Ovary (tissue), 7 donors: ENCODE measurements at regions not wholly inside any gene's neighbourhood (a gene's known extent, or its start where the extent isn't known, plus 50 kb on each side); places are given as distances from the start of the nearest gene placed in this dataset.
"Not testable (repeated sequence)": the region's sequence is repeated elsewhere in the genome, so short reads cannot be mapped to it uniquely, and the experiment has no call there.

ENCODE experiments used
- DNase-seq, 5 donors: peaks; one replicate each; pipeline ENCODE4 v3.0.0-alpha.2; 2019 to 2020
- H3K27ac ChIP-seq, 2 donors: fragments of 200-600 bp; one replicate each; pipeline versions ENCODE4 v1.5.1 to v1.8.0; 2019 to 2022
- H3K27me3 ChIP-seq: fragments of 200-600 bp; one replicate; pipeline ENCODE4 v1.8.0; 2022
- H3K36me3 ChIP-seq: fragments of 200-600 bp; sonication (generic); one replicate; pipeline ENCODE4 v1.5.1; 2019
- H3K4me1 ChIP-seq: one replicate; pipeline ENCODE4 v1.8.1; 2013; ENCODE audit warnings: mild to moderate bottlenecking, moderate library complexity; ENCODE audit not compliant: insufficient read depth
- H3K4me3 ChIP-seq: fragments of 200-600 bp; sonication (generic); one replicate; pipeline ENCODE4 v1.5.1; 2017
- H3K9me3 ChIP-seq, 2 donors: fragments of 200-600 bp in 1 of 2; sonication (generic) in 1 of 2; one replicate each; pipeline versions ENCODE4 v1.5.1 to v1.8.1; 2013 to 2019; ENCODE audit warnings: mild to moderate bottlenecking in 1 of 2, moderate library complexity in 1 of 2
- CTCF ChIP-seq, 3 donors: fragments of 450-650 bp in 2 of 3; fragments of 200-600 bp in 1 of 3; IDR thresholded peaks; one replicate each; pipeline versions ENCODE4 v1.5.1 to v1.8.0; 2016 to 2022; ENCODE audit warnings: antibody characterized with exemption in 3 of 3, mild to moderate bottlenecking in 1 of 3
- EP300 ChIP-seq: sonication (generic); formaldehyde crosslinking; IDR thresholded peaks from one replicate; pipeline ENCODE4 v1.6.1; 2017; ENCODE audit warnings: antibody characterized with exemption
- POLR2A ChIP-seq: fragments of 450-650 bp; IDR thresholded peaks from one replicate; pipeline ENCODE4 v1.6.1; 2017; ENCODE audit warnings: antibody characterized with exemption, mild to moderate bottlenecking, moderate library complexity
- WGBS, 3 donors: extraction: QIAGEN DNeasy Blood & Tissue Kit in 1 of 3; methylation state at CpG; one replicate each; pipeline versions ENCODE4 v1.1.5 to v1.1.7; 2013 to 2017; 5-methylcytosine and 5-hydroxymethylcytosine counted together
- intact Hi-C, 4 donors: fragments of 100-400 bp; cut with DNase I; formaldehyde crosslinking; loops; one replicate each; pipeline versions ENCODE4 v1.11.0 to v1.15.1; 2022 to 2023
- donor health status: DM: no; HTN: no; CAD: no; lungs with moderate emphysema.
- donor health status: DM: no; HTN: no; CAD: no.
- donor health status: Bipolar disorder and iron deficiency.
- donor health status: DM: no; HTN: no; CAD: no.
- donor health status: DM: yes; HTN: yes; CAD: no.

GRCh38 chr2:78832481-78832880 is 193.0 kb upstream of the REG3G start:
- Histone ChIP-seq H3K27me3 (no peaks in the 10 kb centered on the region), H3K27ac (no peak overlapping the region), H3K9me3 (no peaks in the 10 kb centered on the region), H3K36me3 (no peaks in the 10 kb centered on the region), H3K4me1 (no peaks in the 10 kb centered on the region), H3K4me3 (no peak overlapping the region)
- intact Hi-C loops = no loop called here
- DNase-seq = no peak
- WGBS, 3 donors = 28 to 35% (median 28%) methylated on average over 2 of the region's 2 CpGs
- no peak for TF ChIP-seq CTCF (IDR thresholded peaks at IDR 0.05)
- TF ChIP-seq POLR2A = no peak
- TF ChIP-seq EP300 = no peak

GRCh38 chr2:78839259-78839658 is 186.2 kb upstream of the REG3G start:
- intact Hi-C loops = no loop called here
- H3K36me3 ChIP-seq = no peaks in the 10 kb centered on the region

GRCh38 chr2:78840311-78840710 is 185.2 kb upstream of the REG3G start:
- DNase-seq, H3K4me3 ChIP-seq, H3K4me1 ChIP-seq, H3K36me3 ChIP-seq, H3K27me3 ChIP-seq, intact Hi-C loops, H3K27ac ChIP-seq, H3K9me3 ChIP-seq: not testable (repeated sequence)
- WGBS, 3 donors = 82 to 91% (median 90%) methylated on average over 10 of the region's 10 CpGs

More at GRCh38 chr2:78839259-78839658, 186.2 kb upstream of the REG3G start:
- TF ChIP-seq CTCF (IDR thresholded peaks at IDR 0.05) (no peak), EP300 (no peak), POLR2A (no peak)
- Histone ChIP-seq H3K4me1 (no peaks in the 10 kb centered on the region), H3K27me3 (no peaks in the 10 kb centered on the region), H3K4me3 (no peak overlapping the region), H3K27ac (no peak overlapping the region), H3K9me3 (no peaks in the 10 kb centered on the region)
- no peak for DNase-seq
- 3 to 18% (median 4%) methylated on average over 3 of the region's 3 CpGs for WGBS, 3 donors

DNA sequence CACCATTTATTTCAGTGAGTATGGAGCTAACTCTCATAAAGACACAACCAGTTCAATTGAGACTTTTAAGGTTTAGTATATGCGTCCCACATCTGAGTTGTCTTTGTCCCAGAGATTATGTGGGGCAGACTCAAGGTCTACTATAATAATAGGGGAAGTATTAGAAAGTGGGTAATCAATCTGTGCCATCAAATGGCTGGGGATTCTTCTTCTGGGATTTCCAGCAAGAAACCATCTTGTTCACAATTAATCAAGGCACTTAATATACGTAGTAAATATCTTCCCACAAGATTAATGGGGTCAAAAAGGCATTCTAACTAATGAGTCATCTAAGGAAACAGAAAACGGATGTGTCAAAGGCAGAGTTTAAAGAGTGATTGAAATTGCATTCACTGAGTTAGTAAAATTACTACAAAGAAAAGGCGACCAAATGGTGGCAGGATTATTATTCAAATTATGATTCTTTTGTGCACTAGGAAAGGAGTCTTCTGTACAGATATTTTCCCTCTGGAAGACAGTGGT is 179.8 kb upstream of the REG3G start:
- no peak overlapping the region for H3K27ac ChIP-seq
- H3K27me3 ChIP-seq = no peaks in the 10 kb centered on the region
- no peaks in the 10 kb centered on the region for H3K9me3 ChIP-seq
- WGBS, 3 donors = 66 to 75% (median 67%) methylated on average over 4 of the region's 4 CpGs
- DNase-seq = no peak
- H3K4me1 ChIP-seq = no peaks in the 10 kb centered on the region
- no peak for TF ChIP-seq POLR2A
- TF ChIP-seq EP300 = no peak
- TF ChIP-seq CTCF (IDR thresholded peaks at IDR 0.05) = no peak
- intact Hi-C loops = no loop called here
- no peak overlapping the region for H3K4me3 ChIP-seq
- H3K36me3 ChIP-seq = no peaks in the 10 kb centered on the region

DNA sequence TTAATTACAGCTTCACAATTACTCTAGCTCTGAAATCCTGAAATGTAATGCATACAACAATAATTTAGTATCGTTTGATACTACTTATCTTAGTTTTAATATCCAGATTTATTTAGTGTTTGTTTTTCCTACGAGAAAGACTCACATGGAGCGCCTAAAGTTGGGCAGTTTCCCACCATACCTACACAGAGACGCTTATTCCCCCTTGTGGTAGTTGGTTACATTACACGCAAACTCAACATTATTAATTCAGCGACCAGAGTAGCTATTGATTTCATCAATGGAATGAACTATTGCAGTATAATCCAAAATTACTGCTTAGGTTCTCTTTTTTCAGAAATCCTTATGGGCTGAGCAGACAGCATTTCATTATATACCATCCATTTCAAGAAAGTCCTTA is 164.0 kb upstream of the REG3G start:
- intact Hi-C loops = no loop called here
- no peak for DNase-seq
- Histone ChIP-seq H3K27ac (no peak overlapping the region), H3K4me3 (no peak overlapping the region), H3K27me3 (no peaks in the 10 kb centered on the region), H3K9me3 (no peaks in the 10 kb centered on the region), H3K4me1 (no peaks in the 10 kb centered on the region), H3K36me3 (no peaks in the 10 kb centered on the region)
- WGBS, 3 donors = 47 to 56% (median 47%) methylated on average over 6 of the region's 6 CpGs
- TF ChIP-seq CTCF (IDR thresholded peaks at IDR 0.05) = no peak
- no peak for TF ChIP-seq POLR2A
- no peak for TF ChIP-seq EP300
